Stimulated activated effector memory CD8-positive, alpha-beta T cell treated with anti-CD3 and anti-CD28 coated beads, Interleukin-12 subunit alpha, Interleukin-12 subunit beta, amount 100 ng/mL, for 72 hours (primary cell): ENCODE measurements at regions not wholly inside any gene's neighbourhood (a gene's known extent, or its start where the extent isn't known, plus 50 kb on each side); places are given as distances from the start of the nearest gene placed in this dataset.
"Not testable (repeated sequence)": the region's sequence is repeated elsewhere in the genome, so short reads cannot be mapped to it uniquely, and the experiment has no call there.

Source experiments
- ATAC-seq: fragments of 150-1000 bp; cut with Tn5 transposase; 2 replicates; pipeline ENCODE4 v1.10.0; 2021
- DNase-seq, 2 donors: peaks; one replicate each; pipeline ENCODE4 v3.0.0; 2021 to 2022; ENCODE audit warnings: low spot score in 2 of 2
- H3K27ac Mint-ChIP-seq: one replicate; pipeline ENCODE4 v1.8.0; 2022; ENCODE audit warnings: mild to moderate bottlenecking, mixed read lengths
- H3K36me3 Mint-ChIP-seq: one replicate; pipeline ENCODE4 v1.8.0; 2022; ENCODE audit warnings: mild to moderate bottlenecking, mixed read lengths
- H3K4me1 Mint-ChIP-seq: one replicate; pipeline ENCODE4 v1.8.0; 2022; ENCODE audit warnings: mixed read lengths
- H3K4me3 Mint-ChIP-seq: one replicate; pipeline ENCODE4 v1.8.0; 2022; ENCODE audit warnings: mild to moderate bottlenecking, mixed read lengths
- H3K9me3 Mint-ChIP-seq: one replicate; pipeline ENCODE4 v1.8.0; 2022; ENCODE audit warnings: mixed read lengths

DNA sequence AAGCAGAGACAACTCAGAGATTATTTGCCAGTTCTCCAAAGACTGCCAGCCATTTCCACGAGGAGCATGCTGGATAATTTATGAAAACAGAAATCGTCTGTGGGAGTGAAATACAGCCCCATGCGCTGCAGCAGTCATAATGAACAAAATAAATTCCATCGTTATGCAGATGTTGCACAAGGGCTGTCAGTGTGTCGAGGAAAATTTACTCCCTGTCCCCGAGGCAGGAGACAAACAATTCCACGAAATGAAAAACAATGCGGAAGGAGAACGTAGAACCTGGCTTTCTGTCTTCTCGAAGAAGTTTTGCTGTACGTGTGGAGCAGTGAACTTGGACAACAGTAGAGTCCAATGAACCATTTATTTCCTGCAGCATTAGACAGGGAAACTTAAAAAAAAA, 399.4 kb downstream of the CD83 start:
- no peak overlapping the region for H3K27ac Mint-ChIP-seq
- no peak for DNase-seq

GRCh38 chr6:14517516-14518105, 400.0 kb downstream of the CD83 start:
- Mint-ChIP-seq H3K9me3 (no peaks in the 10 kb centered on the region), H3K27ac (no peak overlapping the region), H3K4me3 (no peak overlapping the region), H3K36me3 (no peaks in the 10 kb centered on the region), H3K4me1 (no peaks in the 10 kb centered on the region)
- ATAC-seq: no peak
- no peak for DNase-seq

More for the DNA sequence above, 399.4 kb downstream of the CD83 start:
- Mint-ChIP-seq H3K9me3 (no peaks in the 10 kb centered on the region), H3K4me3 (no peak overlapping the region), H3K36me3 (no peaks in the 10 kb centered on the region), H3K4me1 (no peaks in the 10 kb centered on the region)
- ATAC-seq: no peak

DNA sequence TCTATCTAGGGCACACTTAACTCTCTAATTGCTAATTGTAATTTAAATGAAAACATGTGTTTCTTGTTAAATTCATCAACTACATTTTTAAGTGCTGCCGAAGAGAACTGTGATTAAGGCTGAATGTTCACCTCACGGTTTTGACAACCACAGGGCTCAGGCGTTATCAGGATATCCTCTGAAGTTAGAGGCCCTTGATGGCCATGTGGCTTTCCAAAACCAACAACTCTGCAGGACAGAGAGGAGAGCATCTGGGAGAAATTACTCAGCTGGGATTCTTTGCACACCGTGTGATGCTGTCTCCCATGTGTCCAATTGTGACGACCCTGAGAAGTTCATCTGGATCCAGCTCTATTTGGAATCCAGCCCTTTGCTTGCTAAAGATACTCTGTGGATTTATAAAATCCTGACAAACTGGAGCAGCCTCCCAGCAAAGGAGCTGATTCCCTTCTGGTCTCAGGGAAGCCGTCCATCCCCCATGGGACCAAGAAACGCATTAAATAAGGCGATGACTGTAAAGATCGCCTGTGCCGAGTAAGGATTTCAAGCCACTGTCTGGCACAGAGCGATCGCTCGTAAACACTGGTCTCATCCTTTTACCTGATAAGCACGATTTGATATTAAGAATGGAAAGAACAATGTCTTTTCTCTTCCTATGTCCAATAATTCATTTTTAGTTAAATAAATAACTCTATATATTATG, 401.1 kb downstream of the CD83 start:
- no peaks in the 10 kb centered on the region for H3K9me3 Mint-ChIP-seq
- DNase-seq (no peak), ATAC-seq (no peak)
- H3K4me3 Mint-ChIP-seq: no peak overlapping the region
- H3K36me3 Mint-ChIP-seq: no peaks in the 10 kb centered on the region
- H3K4me1 Mint-ChIP-seq: no peaks in the 10 kb centered on the region
- no peak overlapping the region for H3K27ac Mint-ChIP-seq

- H3K9me3 Mint-ChIP-seq: no peaks in the 10 kb centered on the region
- H3K27ac Mint-ChIP-seq: no peak overlapping the region
- H3K36me3 Mint-ChIP-seq: no peaks in the 10 kb centered on the region
- ATAC-seq (no peak), DNase-seq (no peak)
- no peaks in the 10 kb centered on the region for H3K4me1 Mint-ChIP-seq
- no peak overlapping the region for H3K4me3 Mint-ChIP-seq
Measured at GRCh38 chr6:14520029-14520428, 402.5 kb downstream of the CD83 start.

- H3K36me3 Mint-ChIP-seq: no peaks in the 10 kb centered on the region
- no peaks in the 10 kb centered on the region for H3K9me3 Mint-ChIP-seq
- no peak overlapping the region for H3K27ac Mint-ChIP-seq
- H3K4me3 Mint-ChIP-seq: no peak overlapping the region
- no peak for ATAC-seq
- no peak for DNase-seq
- H3K4me1 Mint-ChIP-seq: no peaks in the 10 kb centered on the region
Measured at GRCh38 chr6:14520536-14520935, 403.0 kb downstream of the CD83 start.

GRCh38 chr6:14521141-14521540, 403.6 kb downstream of the CD83 start:
- no peak overlapping the region for H3K27ac Mint-ChIP-seq
- no peaks in the 10 kb centered on the region for H3K4me1 Mint-ChIP-seq
- ATAC-seq (no peak), DNase-seq (no peak)
- no peak overlapping the region for H3K4me3 Mint-ChIP-seq
- no peaks in the 10 kb centered on the region for H3K36me3 Mint-ChIP-seq
- H3K9me3 Mint-ChIP-seq: no peaks in the 10 kb centered on the region

DNA sequence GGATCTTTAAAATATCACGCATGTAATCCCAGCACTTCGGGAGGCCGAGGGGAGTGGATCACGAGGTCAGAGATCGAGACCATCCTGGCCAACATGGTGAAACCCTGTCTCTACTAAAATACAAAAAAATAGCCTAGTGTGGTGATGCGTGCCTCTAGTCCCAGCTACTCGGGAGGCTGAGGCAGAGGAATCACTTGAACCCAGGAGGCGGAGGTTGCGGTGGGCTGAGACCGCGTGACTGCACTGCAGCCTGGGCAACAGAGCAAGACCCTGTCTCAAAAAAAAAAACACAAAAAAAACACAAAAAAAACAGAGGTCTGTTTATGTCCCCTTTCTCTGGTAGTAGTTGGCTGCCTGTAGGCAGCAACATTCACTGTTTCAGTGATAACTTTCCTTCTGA, 404.3 kb downstream of the CD83 start:
- ATAC-seq, H3K27ac Mint-ChIP-seq, H3K9me3 Mint-ChIP-seq, H3K36me3 Mint-ChIP-seq, H3K4me3 Mint-ChIP-seq, DNase-seq, H3K4me1 Mint-ChIP-seq: not testable (repeated sequence)

DNA sequence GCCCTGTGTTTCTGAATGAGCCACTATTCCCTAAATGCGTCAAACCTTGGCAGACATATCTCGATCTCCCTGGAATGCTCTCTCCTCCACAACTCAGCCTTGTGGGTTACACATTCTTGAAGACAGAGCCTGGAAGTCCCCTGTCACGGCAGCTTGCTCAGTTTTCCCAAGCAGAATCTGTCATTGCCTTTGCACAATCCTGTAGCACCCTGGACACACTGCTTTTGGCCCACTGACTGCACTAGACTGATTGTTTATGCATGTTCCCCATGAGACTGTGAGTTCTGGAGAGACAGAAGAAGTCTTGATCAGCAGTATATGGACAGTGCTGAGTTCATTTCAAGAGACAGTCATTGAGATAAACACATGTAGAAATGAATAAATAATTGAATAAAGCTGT, 406.7 kb downstream of the CD83 start:
- H3K27ac Mint-ChIP-seq: no peak overlapping the region
- ATAC-seq (no peak), DNase-seq (no peak)
- no peaks in the 10 kb centered on the region for H3K36me3 Mint-ChIP-seq
- H3K4me1 Mint-ChIP-seq: no peaks in the 10 kb centered on the region
- peaks cover 8% of the 10 kb centered on the region for H3K9me3 Mint-ChIP-seq
- no peak overlapping the region for H3K4me3 Mint-ChIP-seq

DNA sequence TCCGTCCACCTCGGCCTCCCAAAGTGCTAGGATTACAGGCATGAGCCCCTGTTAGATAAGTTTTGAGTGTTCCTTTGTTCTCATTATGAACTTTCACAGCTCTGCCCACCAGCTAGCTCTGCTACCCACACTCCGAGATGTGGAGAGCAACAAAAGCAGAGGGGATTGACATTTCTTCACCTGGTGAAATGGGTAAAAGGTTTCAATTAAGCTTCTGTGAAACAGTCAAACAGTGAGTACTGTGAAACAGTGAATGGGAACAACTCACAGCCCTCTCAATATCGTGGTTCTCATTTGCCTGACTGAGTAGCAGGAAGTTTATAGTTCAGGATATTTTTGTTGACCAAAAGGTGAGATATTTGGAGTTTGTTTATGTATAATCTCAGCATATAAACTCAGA, 412.8 kb downstream of the CD83 start:
- ATAC-seq: peak; percentile 56
- Mint-ChIP-seq H3K36me3 (no peaks in the 10 kb centered on the region), H3K4me1 (no peaks in the 10 kb centered on the region), H3K4me3 (no peak overlapping the region), H3K9me3 (peaks cover 8% of the 10 kb centered on the region), H3K27ac (no peak overlapping the region)
- no peak for DNase-seq

- no peak for ATAC-seq
- no peak overlapping the region for H3K27ac Mint-ChIP-seq
- H3K4me3 Mint-ChIP-seq: no peak overlapping the region
- no peaks in the 10 kb centered on the region for H3K4me1 Mint-ChIP-seq
- H3K9me3 Mint-ChIP-seq: no peaks in the 10 kb centered on the region
- H3K36me3 Mint-ChIP-seq: no peaks in the 10 kb centered on the region
- DNase-seq: no peak
Measured at GRCh38 chr6:14533446-14533845, 415.9 kb downstream of the CD83 start.

DNA sequence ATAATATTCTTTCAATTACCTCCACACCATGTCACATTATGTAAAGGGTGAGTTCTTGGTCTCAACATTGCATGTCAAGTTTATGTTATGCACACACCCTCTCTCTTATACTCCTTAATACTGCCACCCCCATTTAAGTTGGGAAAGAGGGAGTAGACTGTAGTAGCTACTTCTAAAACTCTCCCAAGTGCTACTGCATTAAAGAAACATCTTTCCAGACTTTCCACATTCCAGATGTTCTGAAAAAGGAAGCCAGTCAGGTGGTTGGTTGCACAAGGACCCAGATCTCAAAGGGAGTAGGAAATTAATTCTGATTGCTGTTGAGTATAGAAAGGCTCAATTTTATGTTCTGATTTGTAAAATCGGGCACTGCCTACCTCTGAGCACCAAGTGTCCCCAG, 419.5 kb downstream of the CD83 start:
- ATAC-seq (no peak), DNase-seq (no peak)
- Mint-ChIP-seq H3K36me3 (no peaks in the 10 kb centered on the region), H3K9me3 (no peaks in the 10 kb centered on the region), H3K4me3 (no peak overlapping the region), H3K27ac (no peak overlapping the region), H3K4me1 (peaks cover 10% of the 10 kb centered on the region)

- Mint-ChIP-seq H3K27ac (peak overlapping the region; percentile 37), H3K4me1 (peaks cover 24% of the 10 kb centered on the region), H3K36me3 (no peaks in the 10 kb centered on the region), H3K4me3 (no peak overlapping the region), H3K9me3 (no peaks in the 10 kb centered on the region)
- DNase-seq (no peak), ATAC-seq (no peak)
Measured at GRCh38 chr6:14540276-14540675, 422.7 kb downstream of the CD83 start.

DNA sequence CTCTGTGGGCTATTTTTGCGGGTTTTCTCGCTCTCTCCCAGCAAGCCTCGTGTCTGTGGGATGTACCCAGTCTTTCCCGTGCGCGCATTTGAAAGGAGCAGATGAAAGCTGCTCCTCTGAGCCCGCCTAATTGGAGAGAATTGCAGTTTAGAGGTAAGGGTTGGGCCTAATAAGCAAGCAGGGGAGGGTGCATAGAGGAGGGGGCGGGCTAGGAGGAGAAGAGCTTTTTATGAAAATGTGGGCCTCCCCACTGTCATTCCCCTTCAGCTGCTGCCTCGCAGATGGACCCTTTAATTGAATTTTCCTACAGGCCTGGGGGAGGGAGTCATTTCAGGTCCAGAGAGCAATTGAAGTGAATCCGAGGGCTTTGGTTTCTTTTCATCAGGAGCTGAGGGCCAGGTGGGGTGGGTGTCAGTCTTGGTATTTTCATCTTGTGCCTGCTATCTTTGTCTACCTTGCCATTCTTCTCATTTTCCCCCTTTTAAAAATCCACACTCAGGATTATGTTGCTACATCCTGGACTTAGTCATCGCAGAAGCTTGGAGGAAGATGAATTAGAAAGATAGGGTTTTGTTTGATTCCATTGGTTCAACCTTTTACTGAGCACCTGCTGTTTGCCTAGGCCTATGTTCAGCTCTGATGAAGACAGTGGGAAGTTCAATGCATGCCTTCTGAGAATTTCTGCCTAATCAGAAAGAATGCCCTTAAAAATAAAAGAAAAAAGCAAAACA, 423.4 kb downstream of the CD83 start:
- no peak for DNase-seq
- H3K4me1 Mint-ChIP-seq: peaks cover 24% of the 10 kb centered on the region
- no peaks in the 10 kb centered on the region for H3K9me3 Mint-ChIP-seq
- peak overlapping the region; percentile 37 for H3K27ac Mint-ChIP-seq
- no peak overlapping the region for H3K4me3 Mint-ChIP-seq
- H3K36me3 Mint-ChIP-seq: no peaks in the 10 kb centered on the region
- ATAC-seq: no peak

DNA sequence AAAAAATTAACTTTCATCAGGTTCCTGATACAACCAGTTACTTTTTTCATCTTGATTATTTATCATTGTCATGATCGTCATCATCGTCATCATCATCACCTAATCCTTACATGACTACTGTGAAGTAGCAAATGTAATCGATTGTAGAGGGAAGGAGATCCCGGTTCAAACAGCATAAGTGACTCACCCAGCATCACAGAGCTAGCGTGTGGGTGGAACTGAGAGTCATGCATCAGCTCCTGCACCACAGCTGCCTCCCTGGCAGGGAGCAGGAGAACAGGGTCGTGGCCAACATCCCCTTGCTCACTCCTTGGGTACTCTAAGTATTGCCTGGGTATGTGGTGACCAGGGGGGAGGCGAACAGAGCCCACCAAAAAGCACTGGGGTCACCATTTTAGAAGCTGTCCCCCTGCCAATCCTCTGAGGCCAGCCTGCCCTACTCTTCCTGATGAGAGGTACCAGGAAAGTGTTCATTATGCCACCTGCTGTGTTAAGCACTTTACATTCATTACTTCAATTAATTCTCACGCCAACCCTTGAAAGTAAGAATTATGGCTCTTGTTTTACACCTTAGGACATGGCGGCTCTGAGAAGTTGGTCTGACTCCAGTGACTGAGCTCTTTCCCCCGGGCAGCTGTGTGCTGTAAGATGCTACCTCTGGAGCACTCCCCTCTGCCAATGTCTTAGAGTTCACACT, 425.2 kb downstream of the CD83 start:
- Mint-ChIP-seq H3K4me3 (peak overlapping the region; percentile 21), H3K27ac (peak overlapping the region; percentile 63), H3K4me1 (peaks cover 24% of the 10 kb centered on the region), H3K9me3 (no peaks in the 10 kb centered on the region), H3K36me3 (no peaks in the 10 kb centered on the region)
- DNase-seq (peak; percentile 33 to 61), ATAC-seq (peak; percentile 100)

DNA sequence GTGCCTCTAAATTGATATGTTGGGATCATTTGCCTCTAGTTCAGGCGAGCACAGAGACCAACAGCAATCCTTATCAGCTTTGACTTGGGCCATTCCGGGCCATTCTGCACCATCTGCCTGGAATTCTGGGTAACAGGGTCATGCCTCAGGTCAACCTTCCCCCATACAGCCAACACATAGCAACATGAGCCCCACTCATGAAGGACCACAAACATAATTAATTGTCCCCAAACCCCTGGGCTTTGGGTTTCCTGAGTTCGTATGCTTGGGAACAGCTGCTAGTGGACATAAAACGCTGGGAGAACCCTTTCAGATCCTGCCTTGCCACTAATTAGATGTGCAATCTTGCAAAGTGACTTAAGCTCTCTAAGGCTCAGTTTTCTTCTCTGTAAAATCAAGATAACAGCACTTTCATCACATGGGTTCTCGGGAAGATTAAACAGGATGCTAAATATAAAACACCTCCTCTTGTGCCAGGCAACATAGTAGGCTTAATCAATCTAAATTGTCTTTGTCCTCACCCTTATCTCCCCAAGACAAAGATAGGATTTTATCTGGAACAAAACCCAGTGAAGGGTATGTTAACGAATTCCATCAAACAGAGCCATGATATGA, 426.5 kb downstream of the CD83 start:
- Mint-ChIP-seq H3K4me3 (no peak overlapping the region), H3K27ac (no peak overlapping the region), H3K4me1 (peaks cover 24% of the 10 kb centered on the region), H3K36me3 (no peaks in the 10 kb centered on the region), H3K9me3 (no peaks in the 10 kb centered on the region)
- DNase-seq (no peak), ATAC-seq (no peak)
